ENCODE measurements at regions not wholly inside any gene's neighbourhood (a gene's known extent, or its start where the extent isn't known, plus 50 kb on each side); places are given as distances from the start of the nearest gene placed in this dataset.

DNA sequence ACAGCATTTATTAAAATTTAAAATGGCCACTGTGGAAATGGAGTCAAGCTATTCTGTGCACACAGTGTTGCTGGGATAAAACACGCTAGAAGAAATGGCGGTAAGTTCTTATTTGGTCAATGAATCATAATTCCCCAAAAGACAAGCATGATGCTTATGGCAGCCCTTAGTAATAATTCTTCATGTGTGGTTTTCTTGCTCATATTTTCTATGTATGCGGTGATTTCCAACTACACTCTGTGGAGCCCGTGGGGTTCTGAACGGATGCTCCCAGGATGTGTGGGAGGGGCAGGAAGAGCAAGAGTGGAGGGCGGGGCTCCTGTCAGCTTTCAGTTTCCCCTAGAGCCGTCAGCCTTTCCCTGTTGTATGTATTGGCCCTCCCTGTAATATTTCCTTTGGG, 91.7 kb upstream of the RMDN2 start:
- peak; percentile 57 for FAIRE-seq
- no peak for TF ChIP-seq TAF1 (IDR thresholded peaks at IDR 0.05; ENCODE audit: borderline replicate concordance, low read depth, low read length)
- no peak for TF ChIP-seq POLR2A (IDR thresholded peaks at IDR 0.05; ENCODE audit: low read depth, low read length)
- TF ChIP-seq POLR2AphosphoS5 (IDR thresholded peaks at IDR 0.05; ENCODE audit: low read depth, low read length), result no peak
- DNase-seq (ENCODE audit: insufficient read length), result no peak

- no peak for TF ChIP-seq POLR2AphosphoS5 (IDR thresholded peaks at IDR 0.05; ENCODE audit: low read depth, low read length)
- FAIRE-seq (no peak), DNase-seq (ENCODE audit: insufficient read length) (no peak)
Measured at GRCh38 chr2:37836270-37836669, 88.8 kb upstream of the RMDN2 start.

GRCh38 chr2:37836711-37837110, 88.4 kb upstream of the RMDN2 start:
- no peak for FAIRE-seq
- DNase-seq (ENCODE audit: insufficient read length), result no peak
- TF ChIP-seq POLR2A (IDR thresholded peaks at IDR 0.05; ENCODE audit: low read depth, low read length), result no peak
- TF ChIP-seq TAF1 (IDR thresholded peaks at IDR 0.05; ENCODE audit: borderline replicate concordance, low read depth, low read length), result no peak

- FAIRE-seq (no peak), DNase-seq (ENCODE audit: insufficient read length) (no peak)
- TF ChIP-seq POLR2A (IDR thresholded peaks at IDR 0.05; ENCODE audit: low read depth, low read length) (no peak), TAF1 (IDR thresholded peaks at IDR 0.05; ENCODE audit: borderline replicate concordance, low read depth, low read length) (no peak), POLR2AphosphoS5 (IDR thresholded peaks at IDR 0.05; ENCODE audit: low read depth, low read length) (no peak)
Measured at GRCh38 chr2:37837628-37838328, 87.3 kb upstream of the RMDN2 start.

DNA sequence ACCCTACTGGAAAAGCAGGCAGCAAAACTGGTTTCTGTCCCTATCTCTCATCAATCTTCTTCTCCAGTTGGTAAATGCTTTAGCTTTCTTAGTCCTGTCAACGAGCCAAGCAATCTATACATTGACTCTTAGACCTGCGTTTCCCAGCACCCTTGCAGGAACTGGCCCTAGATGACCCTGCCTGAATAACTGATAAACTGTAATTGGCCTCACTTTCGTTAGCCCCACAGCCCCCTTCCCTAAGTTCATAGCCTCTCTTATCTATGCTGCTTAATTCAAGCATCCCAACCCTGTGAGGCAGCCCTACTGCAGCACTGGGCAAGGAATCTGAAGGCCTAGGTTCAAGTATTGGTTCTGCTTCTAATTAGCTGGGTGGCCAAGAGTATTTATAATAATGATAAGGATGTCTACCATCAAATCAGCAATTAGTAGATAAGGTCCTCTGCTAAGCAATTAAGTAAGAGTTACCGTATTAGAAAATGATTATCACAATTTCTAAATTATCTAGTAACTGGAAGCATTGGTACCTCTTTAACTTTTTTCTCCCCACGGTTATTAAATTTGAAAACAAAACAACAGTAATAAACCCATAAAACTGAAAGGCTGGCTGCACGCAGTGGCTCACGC, 86.4 kb upstream of the RMDN2 start:
- FAIRE-seq (no peak), DNase-seq (ENCODE audit: insufficient read length) (no peak)
- no peak for TF ChIP-seq POLR2AphosphoS5 (IDR thresholded peaks at IDR 0.05; ENCODE audit: low read depth, low read length)
- no peak for TF ChIP-seq TAF1 (IDR thresholded peaks at IDR 0.05; ENCODE audit: borderline replicate concordance, low read depth, low read length)
- TF ChIP-seq POLR2A (IDR thresholded peaks at IDR 0.05; ENCODE audit: low read depth, low read length), result no peak

DNA sequence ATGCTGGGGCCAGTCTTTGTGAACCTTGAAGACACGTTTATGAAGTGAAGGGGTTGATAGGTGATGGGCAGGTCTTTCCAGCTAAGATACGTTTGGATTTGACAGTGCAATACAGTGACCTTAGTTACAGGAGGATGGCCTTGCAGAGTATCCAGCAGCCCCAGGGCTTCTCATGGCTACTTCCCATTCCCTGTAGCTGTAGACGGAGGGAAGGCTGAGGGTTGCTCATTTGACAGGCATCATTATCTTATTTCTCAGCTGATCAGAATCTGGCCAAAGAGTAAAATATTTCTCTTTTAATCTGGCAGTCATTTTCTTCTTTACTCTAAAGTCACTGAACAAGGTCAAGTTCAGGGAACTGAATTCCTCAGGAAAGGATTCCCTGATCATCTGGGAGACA, 85.1 kb upstream of the RMDN2 start:
- no peak for DNase-seq (ENCODE audit: insufficient read length)
- FAIRE-seq, result no peak
- TF ChIP-seq POLR2A (IDR thresholded peaks at IDR 0.05; ENCODE audit: low read depth, low read length), result no peak
- TF ChIP-seq POLR2AphosphoS5 (IDR thresholded peaks at IDR 0.05; ENCODE audit: low read depth, low read length), result no peak
- no peak for TF ChIP-seq TAF1 (IDR thresholded peaks at IDR 0.05; ENCODE audit: borderline replicate concordance, low read depth, low read length)

- TF ChIP-seq POLR2AphosphoS5 (IDR thresholded peaks at IDR 0.05; ENCODE audit: low read depth, low read length) (no peak), TAF1 (IDR thresholded peaks at IDR 0.05; ENCODE audit: borderline replicate concordance, low read depth, low read length) (no peak), POLR2A (IDR thresholded peaks at IDR 0.05; ENCODE audit: low read depth, low read length) (no peak)
- FAIRE-seq (no peak), DNase-seq (ENCODE audit: insufficient read length) (no peak)
Measured at GRCh38 chr2:37842732-37843440, 82.2 kb upstream of the RMDN2 start.

GRCh38 chr2:37843556-37843955, 81.5 kb upstream of the RMDN2 start:
- no peak for DNase-seq (ENCODE audit: insufficient read length)
- TF ChIP-seq POLR2AphosphoS5 (IDR thresholded peaks at IDR 0.05; ENCODE audit: low read depth, low read length) (no peak), TAF1 (IDR thresholded peaks at IDR 0.05; ENCODE audit: borderline replicate concordance, low read depth, low read length) (no peak), POLR2A (IDR thresholded peaks at IDR 0.05; ENCODE audit: low read depth, low read length) (no peak)
- no peak for FAIRE-seq

DNA sequence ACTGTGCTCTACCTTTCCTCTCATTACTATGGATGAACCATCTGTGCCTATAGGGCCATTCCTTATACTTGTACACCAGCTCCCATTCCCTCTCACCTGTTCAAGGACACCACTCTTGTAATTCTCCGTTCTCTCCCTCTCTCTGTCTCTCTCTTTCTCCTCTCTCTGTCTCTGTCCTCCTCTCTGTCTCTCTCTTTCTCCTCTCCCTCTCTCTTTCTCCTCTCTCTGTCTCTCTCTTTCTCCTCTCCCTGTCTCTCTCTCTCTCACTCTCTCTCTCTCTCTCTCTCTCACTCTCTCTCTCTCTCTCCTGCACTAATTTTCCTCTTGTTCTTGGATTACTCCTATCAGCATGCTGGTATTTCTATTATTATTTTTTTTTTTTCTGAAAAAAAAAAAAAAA, 78.9 kb upstream of the RMDN2 start:
- FAIRE-seq, result no peak
- TF ChIP-seq POLR2A (IDR thresholded peaks at IDR 0.05; ENCODE audit: low read depth, low read length) (no peak), TAF1 (IDR thresholded peaks at IDR 0.05; ENCODE audit: borderline replicate concordance, low read depth, low read length) (no peak), POLR2AphosphoS5 (IDR thresholded peaks at IDR 0.05; ENCODE audit: low read depth, low read length) (no peak)
- DNase-seq (ENCODE audit: insufficient read length), result no peak

- FAIRE-seq, result no peak
- DNase-seq (ENCODE audit: insufficient read length), result no peak
- no peak for TF ChIP-seq POLR2AphosphoS5 (IDR thresholded peaks at IDR 0.05; ENCODE audit: low read depth, low read length)
- no peak for TF ChIP-seq TAF1 (IDR thresholded peaks at IDR 0.05; ENCODE audit: borderline replicate concordance, low read depth, low read length)
- TF ChIP-seq POLR2A (IDR thresholded peaks at IDR 0.05; ENCODE audit: low read depth, low read length), result no peak
Measured at GRCh38 chr2:37847792-37848191, 77.3 kb upstream of the RMDN2 start.

- FAIRE-seq, result no peak
- no peak for TF ChIP-seq POLR2A (IDR thresholded peaks at IDR 0.05; ENCODE audit: low read depth, low read length)
- no peak for TF ChIP-seq POLR2AphosphoS5 (IDR thresholded peaks at IDR 0.05; ENCODE audit: low read depth, low read length)
- no peak for TF ChIP-seq TAF1 (IDR thresholded peaks at IDR 0.05; ENCODE audit: borderline replicate concordance, low read depth, low read length)
- no peak for DNase-seq (ENCODE audit: insufficient read length)
Measured at GRCh38 chr2:37848451-37848850, 76.6 kb upstream of the RMDN2 start.

DNA sequence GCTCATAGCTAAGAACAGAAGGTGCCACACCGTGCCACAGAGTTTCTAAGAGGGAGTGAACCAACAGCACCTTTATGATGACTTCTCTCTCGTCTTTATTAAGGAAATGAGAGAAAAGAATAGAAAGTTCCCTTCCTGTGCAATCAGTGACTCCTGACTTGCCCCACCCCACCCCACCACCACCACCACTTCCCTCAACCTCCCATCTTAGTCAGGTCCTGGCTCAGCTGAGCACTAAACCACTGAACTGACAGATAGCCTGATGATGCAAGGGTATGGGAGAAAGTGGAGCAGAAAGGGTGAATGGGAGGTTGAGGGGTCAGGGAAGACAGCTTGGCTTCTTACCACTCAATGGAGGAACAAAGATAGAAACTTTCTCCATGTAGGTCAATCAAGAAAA, 75.2 kb upstream of the RMDN2 start:
- DNase-seq (ENCODE audit: insufficient read length) (no peak), FAIRE-seq (no peak)
- no peak for TF ChIP-seq TAF1 (IDR thresholded peaks at IDR 0.05; ENCODE audit: borderline replicate concordance, low read depth, low read length)
- TF ChIP-seq POLR2A (IDR thresholded peaks at IDR 0.05; ENCODE audit: low read depth, low read length), result no peak
- TF ChIP-seq POLR2AphosphoS5 (IDR thresholded peaks at IDR 0.05; ENCODE audit: low read depth, low read length), result no peak

All from GM12892 (cell line).